Brain microvascular endothelial cell (primary cell): ENCODE measurements at regions not wholly inside any gene's neighbourhood (a gene's known extent, or its start where the extent isn't known, plus 50 kb on each side); places are given as distances from the start of the nearest gene placed in this dataset.

Experiments
- DNase-seq: peaks from one replicate; pipeline ENCODE4 v3.0.0-alpha.2; 2020
- H3K27ac ChIP-seq: fragments of 250-450 bp; sonication (Bioruptor Pico); 2 replicates; pipeline ENCODE4 v1.5.1; 2020; ENCODE audit warnings: mild to moderate bottlenecking, moderate library complexity
- H3K27me3 ChIP-seq: fragments of 250-450 bp; sonication (Bioruptor Pico); replicated peaks from 2 replicates; pipeline ENCODE4 v1.5.1; 2020; ENCODE audit warnings: mild to moderate bottlenecking
- H3K36me3 ChIP-seq: fragments of 250-450 bp; sonication (Bioruptor Pico); replicated peaks from 2 replicates; pipeline ENCODE4 v1.5.1; 2020; ENCODE audit warnings: mild to moderate bottlenecking
- H3K4me3 ChIP-seq: 2 replicates; pipeline ENCODE4 v1.5.1; 2011; ENCODE audit warnings: low read depth, mild to moderate bottlenecking, control low read depth, low read length, moderate library complexity
- in situ Hi-C: cut with HindIII; loops from 2 replicates; pipeline ENCODE4 v1.10.0; 2017; ENCODE audit warnings: low sequenced_read_pairs, low pct_ligation_motif_present
- TF ChIP-seq, protein P1 (sequence below): IDR thresholded peaks from 2 replicates; pipeline ENCODE4 v1.5.1; 2011; ENCODE audit warnings: low read depth, mild to moderate bottlenecking, moderate library complexity, low read length, control low read depth, inconsistent platforms; ENCODE audit errors: missing control alignments

GRCh38 chr10:52874581-52874980 is 102.0 kb upstream of the MBL2 start:
- Histone ChIP-seq H3K36me3 (no peaks in the 10 kb centered on the region), H3K4me3 (no peak overlapping the region), H3K27me3 (no peaks in the 10 kb centered on the region), H3K27ac (no peak overlapping the region)
- in situ Hi-C loops: no loop called here
- DNase-seq: no peak
- TF ChIP-seq, protein P1, sequence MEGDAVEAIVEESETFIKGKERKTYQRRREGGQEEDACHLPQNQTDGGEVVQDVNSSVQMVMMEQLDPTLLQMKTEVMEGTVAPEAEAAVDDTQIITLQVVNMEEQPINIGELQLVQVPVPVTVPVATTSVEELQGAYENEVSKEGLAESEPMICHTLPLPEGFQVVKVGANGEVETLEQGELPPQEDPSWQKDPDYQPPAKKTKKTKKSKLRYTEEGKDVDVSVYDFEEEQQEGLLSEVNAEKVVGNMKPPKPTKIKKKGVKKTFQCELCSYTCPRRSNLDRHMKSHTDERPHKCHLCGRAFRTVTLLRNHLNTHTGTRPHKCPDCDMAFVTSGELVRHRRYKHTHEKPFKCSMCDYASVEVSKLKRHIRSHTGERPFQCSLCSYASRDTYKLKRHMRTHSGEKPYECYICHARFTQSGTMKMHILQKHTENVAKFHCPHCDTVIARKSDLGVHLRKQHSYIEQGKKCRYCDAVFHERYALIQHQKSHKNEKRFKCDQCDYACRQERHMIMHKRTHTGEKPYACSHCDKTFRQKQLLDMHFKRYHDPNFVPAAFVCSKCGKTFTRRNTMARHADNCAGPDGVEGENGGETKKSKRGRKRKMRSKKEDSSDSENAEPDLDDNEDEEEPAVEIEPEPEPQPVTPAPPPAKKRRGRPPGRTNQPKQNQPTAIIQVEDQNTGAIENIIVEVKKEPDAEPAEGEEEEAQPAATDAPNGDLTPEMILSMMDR: no peak

DNA sequence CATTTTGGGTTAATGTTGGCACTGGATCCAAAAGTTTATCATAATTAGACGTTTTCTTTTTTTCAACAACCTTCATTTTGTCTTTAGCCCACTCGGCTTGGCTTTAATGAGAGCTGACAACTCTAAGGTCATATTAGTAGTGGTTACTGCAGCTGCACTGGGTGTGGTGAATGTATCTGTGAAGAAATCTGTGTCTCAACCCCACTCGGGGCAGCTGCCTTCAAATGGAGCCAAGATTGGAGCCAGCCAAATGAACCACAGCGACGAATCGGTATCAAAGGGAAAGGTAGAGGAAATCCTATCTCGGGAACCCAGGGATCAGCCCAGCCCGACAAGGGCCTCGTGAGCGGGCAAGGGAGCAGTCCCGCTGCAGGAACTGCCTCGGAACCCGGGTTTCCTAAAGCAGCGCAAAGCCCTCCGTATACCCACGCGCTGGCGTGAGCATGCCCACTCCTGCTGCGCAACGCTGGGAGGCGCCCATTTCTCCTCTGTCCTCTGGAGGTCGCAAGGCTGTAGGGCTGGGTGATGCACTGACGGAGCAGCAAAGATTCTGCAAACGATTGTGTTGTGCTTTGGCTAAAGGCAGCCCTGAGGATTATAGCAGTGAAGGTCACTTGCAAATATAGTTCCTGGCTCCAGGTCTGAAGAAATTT is 98.7 kb upstream of the MBL2 start:
- H3K4me3 ChIP-seq: no peak overlapping the region
- H3K27me3 ChIP-seq: no peaks in the 10 kb centered on the region
- in situ Hi-C loops: no loop called here
- DNase-seq: no peak
- no peak overlapping the region for H3K27ac ChIP-seq
- TF ChIP-seq, protein P1: no peak
- H3K36me3 ChIP-seq: no peaks in the 10 kb centered on the region

DNA sequence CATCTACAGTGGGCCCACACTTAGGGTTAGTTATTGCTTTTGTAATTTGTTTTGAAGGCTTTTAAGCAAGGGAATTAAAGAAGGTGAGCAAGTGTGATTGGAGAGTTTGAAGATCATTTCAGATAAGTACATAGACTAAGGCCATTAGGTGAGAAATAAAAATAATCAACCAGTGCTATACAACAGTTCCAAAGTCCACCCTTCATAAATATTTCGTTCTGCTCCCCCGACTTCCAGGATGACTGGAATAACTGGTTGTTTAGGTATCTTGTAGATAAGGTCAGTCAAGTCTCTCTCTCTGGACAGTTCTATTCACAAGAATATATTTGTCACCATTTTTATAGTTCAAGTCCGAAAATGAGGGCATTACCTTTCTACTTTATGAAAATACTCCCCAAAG is 98.0 kb upstream of the MBL2 start:
- H3K36me3 ChIP-seq: no peaks in the 10 kb centered on the region
- in situ Hi-C loops: no loop called here
- no peak for DNase-seq
- H3K4me3 ChIP-seq: no peak overlapping the region
- TF ChIP-seq, protein P1: no peak
- H3K27me3 ChIP-seq: no peaks in the 10 kb centered on the region
- no peak overlapping the region for H3K27ac ChIP-seq

DNA sequence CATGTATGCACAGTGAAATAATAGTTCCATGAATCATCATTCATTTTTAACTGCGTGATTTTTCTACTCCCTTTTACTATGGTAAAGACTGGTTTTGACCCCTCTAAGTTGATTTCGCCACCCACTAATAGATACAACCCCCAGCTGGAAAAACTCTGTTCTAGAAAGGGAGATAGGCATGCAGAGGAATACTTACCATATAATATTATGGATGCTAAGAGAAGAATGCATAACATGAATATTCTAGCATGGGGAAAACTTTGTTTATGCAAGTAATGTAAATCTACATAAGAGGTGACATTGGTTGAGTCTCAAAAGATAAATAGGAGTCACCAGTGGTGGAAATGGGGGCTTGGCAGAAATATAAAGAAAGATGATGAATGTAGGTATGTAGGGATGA is 97.3 kb upstream of the MBL2 start:
- in situ Hi-C loops: no loop called here
- H3K4me3 ChIP-seq: no peak overlapping the region
- TF ChIP-seq, protein P1: no peak
- H3K27me3 ChIP-seq: no peaks in the 10 kb centered on the region
- DNase-seq: no peak
- H3K36me3 ChIP-seq: no peaks in the 10 kb centered on the region
- no peak overlapping the region for H3K27ac ChIP-seq

DNA sequence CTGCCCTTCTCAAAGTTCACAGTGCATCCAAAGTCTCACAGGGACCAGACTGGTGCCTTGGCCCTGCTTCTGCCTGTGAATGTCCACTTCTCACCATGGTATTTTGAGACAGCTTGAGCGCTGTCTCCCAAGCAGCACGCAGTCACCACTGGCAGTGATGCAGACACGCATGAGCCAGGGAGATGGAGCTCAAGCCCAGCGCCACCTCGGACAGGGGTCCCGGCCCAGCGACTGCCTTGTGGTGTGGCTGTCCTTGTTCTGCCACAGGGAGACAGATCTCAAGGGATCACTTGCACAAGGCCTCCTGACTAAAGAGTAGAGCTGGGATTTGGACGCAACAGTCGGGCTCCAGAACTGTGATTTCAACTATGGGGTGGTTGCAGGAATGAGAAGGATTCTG is 92.6 kb upstream of the MBL2 start:
- DNase-seq: no peak
- TF ChIP-seq, protein P1: no peak
- H3K4me3 ChIP-seq: no peak overlapping the region
- no peaks in the 10 kb centered on the region for H3K36me3 ChIP-seq
- peak overlapping the region; percentile 65 for H3K27ac ChIP-seq
- no peaks in the 10 kb centered on the region for H3K27me3 ChIP-seq
- in situ Hi-C loops: no loop called here
